SK-N-SH (cell line): ENCODE measurements at regions not wholly inside any gene's neighbourhood (a gene's known extent, or its start where the extent isn't known, plus 50 kb on each side); places are given as distances from the start of the nearest gene placed in this dataset.

Source experiments
- CTCF ChIP-seq: fragments of 200-600 bp; sonication (generic); IDR thresholded peaks from 2 replicates; pipeline ENCODE4 v1.6.1; 2017; ENCODE audit warnings: antibody characterized with exemption, mild to moderate bottlenecking, moderate library complexity
- EP300 ChIP-seq, 2 experiments: IDR thresholded peaks; 2 replicates each; pipeline versions ENCODE4 v1.4.0 to v1.6.1; 2012; ENCODE audit warnings: borderline replicate concordance in 1 of 2, low read depth in 1 of 2, low read length in 1 of 2
- MAX ChIP-seq: IDR thresholded peaks from 2 replicates; pipeline ENCODE4 v1.4.0; 2012; ENCODE audit warnings: low read depth
- MXI1 ChIP-seq: IDR thresholded peaks from 2 replicates; pipeline ENCODE4 v1.6.1; 2012; ENCODE audit warnings: mild to moderate bottlenecking, low read depth, low read length, improper control_type of control experiment
- TEAD4 ChIP-seq: IDR thresholded peaks from 2 replicates; pipeline ENCODE4 v1.4.0; 2012; ENCODE audit warnings: mild to moderate bottlenecking, borderline replicate concordance; ENCODE audit not compliant: insufficient read depth
- USF2 ChIP-seq: fragments of 150-350 bp; IDR thresholded peaks from 2 replicates; pipeline ENCODE4 v1.6.1; 2017; ENCODE audit warnings: antibody characterized with exemption, low read length, low read depth, borderline replicate concordance

- no peak for TF ChIP-seq EP300 (IDR thresholded peaks at IDR 0.05; ENCODE audit: borderline replicate concordance in 1 of 2, low read depth in 1 of 2, low read length in 1 of 2)
- no peak for TF ChIP-seq MXI1
- TF ChIP-seq CTCF = no peak
- no peak for TF ChIP-seq USF2
- no peak for TF ChIP-seq MAX
- no peak for TF ChIP-seq TEAD4
These were observed 218.8 kb upstream of the TMPRSS15 start for GRCh38 chr21:18622383-18622782.
